ENCODE measurements at regions not wholly inside any gene's neighbourhood (a gene's known extent, or its start where the extent isn't known, plus 50 kb on each side); places are given as distances from the start of the nearest gene placed in this dataset.

DNA sequence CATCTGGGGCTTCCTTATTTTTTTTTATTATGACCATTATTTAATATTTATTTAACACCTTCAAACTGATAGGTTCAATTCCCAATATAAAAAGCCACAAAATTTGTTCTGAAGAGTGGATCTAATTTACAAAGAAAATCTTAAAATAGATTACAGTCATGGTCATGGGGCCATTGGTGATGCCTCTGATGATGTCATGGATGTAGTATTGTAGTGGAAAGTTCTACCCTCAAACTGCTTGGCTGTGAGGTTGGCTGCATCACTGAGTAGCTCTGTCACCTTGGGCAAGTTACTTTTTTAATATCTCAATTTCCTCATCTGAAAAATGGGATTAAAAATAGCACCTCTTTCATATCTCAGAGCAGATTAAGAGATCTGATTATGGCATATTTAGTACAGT lies 128.5 kb downstream of the DKK1 start:
- H3K79me1 ChIP-seq (ENCODE audit: low read length) = no peaks in the 10 kb centered on the region
- H3K79me2 ChIP-seq (ENCODE audit: control insufficient read depth, insufficient read depth, low read length) = no peaks in the 10 kb centered on the region
- no peak overlapping the region for H3K4ac ChIP-seq (ENCODE audit: low read depth, low read length)
- no peak overlapping the region for H3K27ac ChIP-seq (ENCODE audit: low read depth, low read length)
- no peak overlapping the region for H4K5ac ChIP-seq (ENCODE audit: low read length)
- no peak overlapping the region for H3K18ac ChIP-seq (ENCODE audit: low read length)
- H3K23ac ChIP-seq (ENCODE audit: low read length) = no peak overlapping the region
- DNase-seq = no peak
- no peak overlapping the region for H2BK5ac ChIP-seq (ENCODE audit: low read length)
- H3K56ac ChIP-seq (ENCODE audit: low read length) = no peak overlapping the region
- H2AK5ac ChIP-seq (ENCODE audit: low read length) = no peak overlapping the region
- H3K4me1 ChIP-seq (ENCODE audit: control insufficient read depth, low read depth, low read length) = no peaks in the 10 kb centered on the region
- no peak overlapping the region for H3K4me3 ChIP-seq (ENCODE audit: low read length)
- H3K36me3 ChIP-seq (ENCODE audit: control insufficient read depth, insufficient read depth, low read length) = no peaks in the 10 kb centered on the region
- H2BK120ac ChIP-seq (ENCODE audit: low read depth, low read length) = no peak overlapping the region
- no peak overlapping the region for H3K9ac ChIP-seq (ENCODE audit: low read length)
- H3K27me3 ChIP-seq (ENCODE audit: insufficient read depth, low read length, poor library complexity) = no peaks in the 10 kb centered on the region
- no peak overlapping the region for H4K8ac ChIP-seq (ENCODE audit: low read depth, low read length)
- H3K4me2 ChIP-seq (ENCODE audit: low read length) = no peak overlapping the region
- no peak overlapping the region for H2BK15ac ChIP-seq (replicated peaks; ENCODE audit: low read depth)

DNA sequence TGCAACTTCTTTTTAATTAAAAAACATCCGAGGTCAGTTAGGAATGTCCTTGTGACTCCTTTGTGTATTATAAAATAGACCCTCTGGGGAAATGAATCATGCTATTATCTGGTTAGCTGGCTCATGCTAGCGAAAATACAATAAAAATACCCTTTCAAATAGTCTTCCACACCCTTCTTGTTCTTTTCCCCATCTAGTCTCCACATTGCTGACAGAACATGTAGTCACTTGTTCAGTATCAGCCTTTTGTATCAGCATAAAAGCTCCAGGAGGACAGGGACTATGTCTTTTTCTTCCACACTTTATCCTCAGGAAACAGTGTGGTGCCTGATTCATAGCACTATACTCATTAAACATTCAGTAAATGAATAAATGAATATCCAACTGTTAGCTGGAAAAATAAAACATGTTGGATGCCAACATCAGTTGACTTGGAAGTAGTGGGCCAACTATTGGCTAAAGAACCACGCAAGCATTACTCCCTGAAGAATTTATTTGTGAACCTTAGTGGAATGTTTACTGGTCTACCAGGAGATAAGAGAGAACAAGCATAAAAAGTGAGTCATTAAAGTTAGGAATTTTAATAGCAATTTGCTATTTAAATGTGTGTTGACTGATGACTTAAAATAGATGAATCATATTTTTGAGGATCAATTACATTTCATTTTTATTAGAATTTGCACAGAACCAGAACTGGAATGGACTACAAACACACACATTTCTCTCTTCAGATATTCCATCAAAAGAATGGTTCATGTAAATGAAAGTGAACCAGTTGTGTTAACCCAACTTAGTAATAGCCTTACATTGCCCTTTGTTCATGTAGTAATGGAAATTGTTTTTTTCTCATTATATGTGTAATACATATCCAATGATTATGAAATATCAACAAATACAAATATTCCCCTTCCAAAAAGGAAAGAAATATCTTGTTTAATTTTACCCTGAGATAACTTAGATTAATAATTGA lies 129.6 kb downstream of the DKK1 start:
- Histone ChIP-seq H3K9ac (ENCODE audit: low read length) (no peak overlapping the region), H4K8ac (ENCODE audit: low read depth, low read length) (no peak overlapping the region), H3K27ac (ENCODE audit: low read depth, low read length) (no peak overlapping the region), H3K23ac (ENCODE audit: low read length) (no peak overlapping the region), H3K56ac (ENCODE audit: low read length) (no peak overlapping the region), H3K4ac (ENCODE audit: low read depth, low read length) (no peak overlapping the region), H3K4me2 (ENCODE audit: low read length) (no peak overlapping the region), H3K79me1 (ENCODE audit: low read length) (no peaks in the 10 kb centered on the region), H4K5ac (ENCODE audit: low read length) (no peak overlapping the region), H2AK5ac (ENCODE audit: low read length) (no peak overlapping the region), H3K4me1 (ENCODE audit: control insufficient read depth, low read depth, low read length) (no peaks in the 10 kb centered on the region), H3K27me3 (ENCODE audit: insufficient read depth, low read length, poor library complexity) (no peaks in the 10 kb centered on the region), H3K18ac (ENCODE audit: low read length) (no peak overlapping the region), H3K36me3 (ENCODE audit: control insufficient read depth, insufficient read depth, low read length) (no peaks in the 10 kb centered on the region), H2BK120ac (ENCODE audit: low read depth, low read length) (no peak overlapping the region), H2BK5ac (ENCODE audit: low read length) (no peak overlapping the region), H2BK15ac (replicated peaks; ENCODE audit: low read depth) (no peak overlapping the region), H3K79me2 (ENCODE audit: control insufficient read depth, insufficient read depth, low read length) (no peaks in the 10 kb centered on the region), H3K4me3 (ENCODE audit: low read length) (no peak overlapping the region)
- DNase-seq = no peak
- WGBS (ENCODE audit: extremely low coverage, insufficient coverage, low lambda C conversion rate) = no CpG with 5 or more reads among the region's 3 CpGs

DNA sequence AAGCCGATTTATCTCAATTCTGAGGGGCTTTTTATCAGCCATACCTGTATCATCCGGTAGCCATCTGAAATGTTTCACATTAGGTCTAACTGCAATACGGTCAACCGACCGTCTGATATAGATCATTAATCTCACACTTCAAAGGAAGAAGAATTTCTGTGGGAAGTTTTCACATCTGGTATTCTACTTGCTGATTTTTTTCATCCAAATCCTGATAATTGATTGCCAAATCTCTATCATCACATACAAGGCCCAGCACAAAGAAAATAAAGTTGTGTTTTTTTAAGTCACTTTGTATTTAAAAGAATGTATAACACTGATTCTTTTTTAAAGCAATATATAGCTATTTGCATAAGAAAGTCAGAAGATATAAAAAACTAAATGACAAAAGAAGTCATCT lies 132.3 kb downstream of the DKK1 start:
- Histone ChIP-seq H2BK15ac (replicated peaks; ENCODE audit: low read depth) (no peak overlapping the region), H3K4me3 (ENCODE audit: low read length) (no peak overlapping the region), H3K79me1 (ENCODE audit: low read length) (no peaks in the 10 kb centered on the region), H3K36me3 (ENCODE audit: control insufficient read depth, insufficient read depth, low read length) (no peaks in the 10 kb centered on the region), H4K8ac (ENCODE audit: low read depth, low read length) (no peak overlapping the region), H3K18ac (ENCODE audit: low read length) (no peak overlapping the region), H3K23ac (ENCODE audit: low read length) (no peak overlapping the region), H3K27ac (ENCODE audit: low read depth, low read length) (no peak overlapping the region), H3K4me2 (ENCODE audit: low read length) (no peak overlapping the region), H3K4ac (ENCODE audit: low read depth, low read length) (no peak overlapping the region), H3K27me3 (ENCODE audit: insufficient read depth, low read length, poor library complexity) (no peaks in the 10 kb centered on the region), H3K56ac (ENCODE audit: low read length) (no peak overlapping the region), H2BK5ac (ENCODE audit: low read length) (no peak overlapping the region), H2BK120ac (ENCODE audit: low read depth, low read length) (no peak overlapping the region), H4K5ac (ENCODE audit: low read length) (no peak overlapping the region), H2AK5ac (ENCODE audit: low read length) (no peak overlapping the region), H3K9ac (ENCODE audit: low read length) (no peak overlapping the region), H3K4me1 (ENCODE audit: control insufficient read depth, low read depth, low read length) (no peaks in the 10 kb centered on the region), H3K79me2 (ENCODE audit: control insufficient read depth, insufficient read depth, low read length) (no peaks in the 10 kb centered on the region)
- no peak for DNase-seq
- WGBS (ENCODE audit: extremely low coverage, insufficient coverage, low lambda C conversion rate) = no CpG with 5 or more reads among the region's 5 CpGs

DNA sequence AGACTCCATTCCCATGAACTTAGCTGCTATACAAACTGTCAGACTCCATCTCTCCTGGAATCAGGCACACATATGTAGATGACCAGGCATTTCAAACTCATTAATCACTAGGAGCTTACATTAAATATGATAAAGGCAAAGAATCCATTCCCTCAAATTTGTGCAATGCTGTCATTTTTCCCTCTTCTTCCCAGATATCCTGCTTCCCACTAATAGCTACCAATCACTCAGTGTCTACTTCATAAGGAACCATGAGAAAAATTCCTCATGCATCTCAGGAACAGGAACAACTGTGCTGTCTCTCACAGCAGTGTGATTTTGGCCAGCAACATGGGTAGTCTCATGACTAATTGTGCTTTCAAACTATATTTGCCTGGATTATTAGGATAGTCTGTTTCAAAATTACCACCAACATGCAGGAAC lies 133.9 kb downstream of the DKK1 start:
- no peaks in the 10 kb centered on the region for H3K36me3 ChIP-seq (ENCODE audit: control insufficient read depth, insufficient read depth, low read length)
- H3K79me1 ChIP-seq (ENCODE audit: low read length) = no peaks in the 10 kb centered on the region
- H4K8ac ChIP-seq (ENCODE audit: low read depth, low read length) = no peak overlapping the region
- no peak overlapping the region for H3K9ac ChIP-seq (ENCODE audit: low read length)
- H2BK5ac ChIP-seq (ENCODE audit: low read length) = no peak overlapping the region
- no peak overlapping the region for H3K23ac ChIP-seq (ENCODE audit: low read length)
- H2AK5ac ChIP-seq (ENCODE audit: low read length) = no peak overlapping the region
- no peak overlapping the region for H4K5ac ChIP-seq (ENCODE audit: low read length)
- DNase-seq = no peak
- no peak overlapping the region for H3K27ac ChIP-seq (ENCODE audit: low read depth, low read length)
- no peak overlapping the region for H3K56ac ChIP-seq (ENCODE audit: low read length)
- H2BK120ac ChIP-seq (ENCODE audit: low read depth, low read length) = no peak overlapping the region
- no peak overlapping the region for H3K4me2 ChIP-seq (ENCODE audit: low read length)
- no peak overlapping the region for H3K18ac ChIP-seq (ENCODE audit: low read length)
- H3K27me3 ChIP-seq (ENCODE audit: insufficient read depth, low read length, poor library complexity) = no peaks in the 10 kb centered on the region
- H3K4me3 ChIP-seq (ENCODE audit: low read length) = no peak overlapping the region
- no peak overlapping the region for H2BK15ac ChIP-seq (replicated peaks; ENCODE audit: low read depth)
- no peak overlapping the region for H3K4ac ChIP-seq (ENCODE audit: low read depth, low read length)
- no peaks in the 10 kb centered on the region for H3K4me1 ChIP-seq (ENCODE audit: control insufficient read depth, low read depth, low read length)
- H3K79me2 ChIP-seq (ENCODE audit: control insufficient read depth, insufficient read depth, low read length) = no peaks in the 10 kb centered on the region

DNA sequence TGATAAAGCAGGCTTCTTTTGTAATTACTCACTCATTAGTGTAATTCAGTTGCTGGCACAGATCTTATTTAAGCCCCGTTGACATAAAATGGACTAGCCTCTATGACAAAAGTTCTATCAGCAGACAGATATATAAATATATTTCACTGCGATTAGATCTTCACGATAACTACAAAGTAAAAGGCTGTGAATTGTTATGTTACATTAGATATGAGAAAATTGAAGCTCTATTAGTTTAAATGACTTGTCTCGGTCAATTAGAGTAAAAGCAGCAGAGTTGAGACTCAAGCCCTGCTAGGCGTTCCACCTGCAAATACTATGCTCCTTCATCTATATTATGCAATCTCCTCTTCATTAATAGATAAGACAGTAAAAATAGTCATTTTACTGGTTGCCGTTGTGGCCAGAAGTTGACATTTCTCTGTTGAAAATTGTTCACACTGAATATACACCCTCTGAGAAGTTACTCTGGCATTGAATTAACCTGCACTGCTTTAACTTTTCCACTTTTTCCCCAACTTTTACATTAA lies 136.7 kb downstream of the DKK1 start:
- Histone ChIP-seq H4K5ac (ENCODE audit: low read length) (no peak overlapping the region), H3K4me3 (ENCODE audit: low read length) (no peak overlapping the region), H3K18ac (ENCODE audit: low read length) (no peak overlapping the region), H3K27ac (ENCODE audit: low read depth, low read length) (no peak overlapping the region), H3K9ac (ENCODE audit: low read length) (no peak overlapping the region), H3K23ac (ENCODE audit: low read length) (no peak overlapping the region), H3K56ac (ENCODE audit: low read length) (no peak overlapping the region), H3K79me2 (ENCODE audit: control insufficient read depth, insufficient read depth, low read length) (no peaks in the 10 kb centered on the region), H2BK15ac (replicated peaks; ENCODE audit: low read depth) (no peak overlapping the region), H3K4me1 (ENCODE audit: control insufficient read depth, low read depth, low read length) (peaks cover 4% of the 10 kb centered on the region), H3K4me2 (ENCODE audit: low read length) (no peak overlapping the region), H2AK5ac (ENCODE audit: low read length) (no peak overlapping the region), H3K79me1 (ENCODE audit: low read length) (no peaks in the 10 kb centered on the region), H3K36me3 (ENCODE audit: control insufficient read depth, insufficient read depth, low read length) (no peaks in the 10 kb centered on the region), H3K27me3 (ENCODE audit: insufficient read depth, low read length, poor library complexity) (peaks cover 2% of the 10 kb centered on the region), H2BK120ac (ENCODE audit: low read depth, low read length) (no peak overlapping the region), H3K4ac (ENCODE audit: low read depth, low read length) (no peak overlapping the region), H2BK5ac (ENCODE audit: low read length) (no peak overlapping the region), H4K8ac (ENCODE audit: low read depth, low read length) (no peak overlapping the region)
- no peak for DNase-seq
- no CpG with 5 or more reads among the region's 6 CpGs for WGBS (ENCODE audit: extremely low coverage, insufficient coverage, low lambda C conversion rate)

DNA sequence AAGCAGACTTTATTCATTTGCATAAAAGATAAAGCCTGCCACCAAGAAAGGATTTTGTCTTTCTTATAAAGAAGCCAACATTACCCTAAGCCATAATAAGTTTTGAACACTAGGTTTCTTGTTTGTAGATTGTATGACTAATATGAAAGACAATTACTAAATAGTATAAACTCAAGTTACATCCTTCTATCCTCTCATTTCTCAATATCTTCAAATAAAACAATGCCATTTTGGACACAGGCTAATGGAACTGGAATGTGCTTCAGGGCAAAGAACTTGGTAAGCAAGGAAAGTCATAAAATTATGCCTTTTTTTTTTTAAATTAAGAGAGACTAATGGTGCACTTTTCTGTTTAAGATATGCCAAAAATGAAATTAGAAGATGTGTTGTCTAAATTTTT lies 137.7 kb downstream of the DKK1 start:
- no peak overlapping the region for H3K23ac ChIP-seq (ENCODE audit: low read length)
- H3K4me2 ChIP-seq (ENCODE audit: low read length) = no peak overlapping the region
- H3K9ac ChIP-seq (ENCODE audit: low read length) = no peak overlapping the region
- peaks cover 4% of the 10 kb centered on the region for H3K4me1 ChIP-seq (ENCODE audit: control insufficient read depth, low read depth, low read length)
- H2BK15ac ChIP-seq (replicated peaks; ENCODE audit: low read depth) = no peak overlapping the region
- H2BK120ac ChIP-seq (ENCODE audit: low read depth, low read length) = no peak overlapping the region
- no peak overlapping the region for H4K5ac ChIP-seq (ENCODE audit: low read length)
- H3K4ac ChIP-seq (ENCODE audit: low read depth, low read length) = no peak overlapping the region
- no peak overlapping the region for H2BK5ac ChIP-seq (ENCODE audit: low read length)
- no peak overlapping the region for H2AK5ac ChIP-seq (ENCODE audit: low read length)
- DNase-seq = no peak
- H3K27me3 ChIP-seq (ENCODE audit: insufficient read depth, low read length, poor library complexity) = peaks cover 2% of the 10 kb centered on the region
- no peak overlapping the region for H3K27ac ChIP-seq (ENCODE audit: low read depth, low read length)
- no peak overlapping the region for H4K8ac ChIP-seq (ENCODE audit: low read depth, low read length)
- H3K36me3 ChIP-seq (ENCODE audit: control insufficient read depth, insufficient read depth, low read length) = no peaks in the 10 kb centered on the region
- H3K79me1 ChIP-seq (ENCODE audit: low read length) = no peaks in the 10 kb centered on the region
- H3K56ac ChIP-seq (ENCODE audit: low read length) = no peak overlapping the region
- no peaks in the 10 kb centered on the region for H3K79me2 ChIP-seq (ENCODE audit: control insufficient read depth, insufficient read depth, low read length)
- H3K4me3 ChIP-seq (ENCODE audit: low read length) = no peak overlapping the region
- H3K18ac ChIP-seq (ENCODE audit: low read length) = no peak overlapping the region
